ENCODE measurements at regions not wholly inside any gene's neighbourhood (a gene's known extent, or its start where the extent isn't known, plus 50 kb on each side); places are given as distances from the start of the nearest gene placed in this dataset.

DNA sequence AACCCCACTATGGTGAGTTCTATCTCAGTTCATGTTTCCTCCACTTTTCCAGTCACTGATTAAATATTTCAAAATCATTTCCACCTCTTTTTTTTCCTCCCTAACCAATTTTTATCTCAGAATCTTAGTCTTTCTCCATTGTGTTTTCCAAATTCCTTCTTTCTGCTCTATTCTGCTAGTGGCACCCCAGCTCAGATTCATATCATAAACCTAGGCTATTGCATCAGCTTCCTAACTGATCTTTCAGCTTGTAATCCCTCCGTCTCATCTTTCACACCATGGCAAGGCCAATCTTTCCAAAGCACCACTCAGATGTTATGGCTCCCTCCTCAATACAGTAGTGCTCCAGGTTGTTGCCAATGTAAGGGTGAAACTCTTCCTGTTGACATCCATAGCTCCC lies 631.9 kb downstream of the PLPP3 start:
- TF ChIP-seq, protein P1, sequence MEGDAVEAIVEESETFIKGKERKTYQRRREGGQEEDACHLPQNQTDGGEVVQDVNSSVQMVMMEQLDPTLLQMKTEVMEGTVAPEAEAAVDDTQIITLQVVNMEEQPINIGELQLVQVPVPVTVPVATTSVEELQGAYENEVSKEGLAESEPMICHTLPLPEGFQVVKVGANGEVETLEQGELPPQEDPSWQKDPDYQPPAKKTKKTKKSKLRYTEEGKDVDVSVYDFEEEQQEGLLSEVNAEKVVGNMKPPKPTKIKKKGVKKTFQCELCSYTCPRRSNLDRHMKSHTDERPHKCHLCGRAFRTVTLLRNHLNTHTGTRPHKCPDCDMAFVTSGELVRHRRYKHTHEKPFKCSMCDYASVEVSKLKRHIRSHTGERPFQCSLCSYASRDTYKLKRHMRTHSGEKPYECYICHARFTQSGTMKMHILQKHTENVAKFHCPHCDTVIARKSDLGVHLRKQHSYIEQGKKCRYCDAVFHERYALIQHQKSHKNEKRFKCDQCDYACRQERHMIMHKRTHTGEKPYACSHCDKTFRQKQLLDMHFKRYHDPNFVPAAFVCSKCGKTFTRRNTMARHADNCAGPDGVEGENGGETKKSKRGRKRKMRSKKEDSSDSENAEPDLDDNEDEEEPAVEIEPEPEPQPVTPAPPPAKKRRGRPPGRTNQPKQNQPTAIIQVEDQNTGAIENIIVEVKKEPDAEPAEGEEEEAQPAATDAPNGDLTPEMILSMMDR (IDR thresholded peaks at IDR 0.05; ENCODE audit: low read depth, low read length), result no peak
- no peak for TF ChIP-seq EZH2phosphoT487 (IDR thresholded peaks at IDR 0.05; ENCODE audit: low read depth)
- no peaks in the 10 kb centered on the region for H3K4me1 ChIP-seq (ENCODE audit: low read length)

GRCh38 chr1:55943721-55944435 lies 635.5 kb downstream of the PLPP3 start:
- Histone ChIP-seq H3K79me2 (ENCODE audit: low read length) (no peaks in the 10 kb centered on the region), H3K9me3 (ENCODE audit: insufficient read depth, low read length) (no peaks in the 10 kb centered on the region), H3K27me3 (ENCODE audit: low read depth, low read length) (no peaks in the 10 kb centered on the region), H3K27ac (ENCODE audit: low read length) (no peak overlapping the region), H3K4me3 (ENCODE audit: low read length) (no peak overlapping the region), H2AFZ (ENCODE audit: low read depth, low read length) (no peak overlapping the region), H3K4me1 (ENCODE audit: low read length) (no peaks in the 10 kb centered on the region), H4K20me1 (ENCODE audit: insufficient read depth, low read length) (no peaks in the 10 kb centered on the region), H3K36me3 (replicated peaks; ENCODE audit: low read depth, low read length) (no peaks in the 10 kb centered on the region), H3K4me2 (ENCODE audit: low read length) (no peak overlapping the region), H3K9ac (ENCODE audit: low read length) (no peak overlapping the region)
- TF ChIP-seq EZH2phosphoT487 (IDR thresholded peaks at IDR 0.05; ENCODE audit: low read depth), result no peak
- TF ChIP-seq, protein P1 (IDR thresholded peaks at IDR 0.05; ENCODE audit: low read depth, low read length), result no peak

More for the DNA sequence above, 631.9 kb downstream of the PLPP3 start:
- Histone ChIP-seq H3K9ac (ENCODE audit: low read length) (no peak overlapping the region), H3K9me3 (ENCODE audit: insufficient read depth, low read length) (no peaks in the 10 kb centered on the region), H3K4me2 (ENCODE audit: low read length) (no peak overlapping the region), H3K27ac (ENCODE audit: low read length) (no peak overlapping the region), H3K27me3 (ENCODE audit: low read depth, low read length) (no peaks in the 10 kb centered on the region), H3K79me2 (ENCODE audit: low read length) (no peaks in the 10 kb centered on the region), H3K36me3 (replicated peaks; ENCODE audit: low read depth, low read length) (no peaks in the 10 kb centered on the region), H2AFZ (ENCODE audit: low read depth, low read length) (no peak overlapping the region), H3K4me3 (ENCODE audit: low read length) (no peak overlapping the region), H4K20me1 (ENCODE audit: insufficient read depth, low read length) (no peaks in the 10 kb centered on the region)

GRCh38 chr1:55943012-55943411 lies 636.4 kb downstream of the PLPP3 start:
- Histone ChIP-seq H3K4me3 (ENCODE audit: low read length) (no peak overlapping the region), H3K4me2 (ENCODE audit: low read length) (no peak overlapping the region), H3K79me2 (ENCODE audit: low read length) (no peaks in the 10 kb centered on the region), H2AFZ (ENCODE audit: low read depth, low read length) (no peak overlapping the region), H3K9me3 (ENCODE audit: insufficient read depth, low read length) (no peaks in the 10 kb centered on the region), H3K9ac (ENCODE audit: low read length) (no peak overlapping the region), H3K4me1 (ENCODE audit: low read length) (no peaks in the 10 kb centered on the region), H4K20me1 (ENCODE audit: insufficient read depth, low read length) (no peaks in the 10 kb centered on the region), H3K36me3 (replicated peaks; ENCODE audit: low read depth, low read length) (no peaks in the 10 kb centered on the region), H3K27me3 (ENCODE audit: low read depth, low read length) (no peaks in the 10 kb centered on the region), H3K27ac (ENCODE audit: low read length) (no peak overlapping the region)
- TF ChIP-seq EZH2phosphoT487 (IDR thresholded peaks at IDR 0.05; ENCODE audit: low read depth), result no peak
- TF ChIP-seq, protein P1 (IDR thresholded peaks at IDR 0.05; ENCODE audit: low read depth, low read length), result no peak

- Histone ChIP-seq H3K9ac (ENCODE audit: low read length) (no peak overlapping the region), H3K9me3 (ENCODE audit: insufficient read depth, low read length) (no peaks in the 10 kb centered on the region), H3K4me2 (ENCODE audit: low read length) (no peak overlapping the region), H3K27me3 (ENCODE audit: low read depth, low read length) (no peaks in the 10 kb centered on the region), H4K20me1 (ENCODE audit: insufficient read depth, low read length) (no peaks in the 10 kb centered on the region), H2AFZ (ENCODE audit: low read depth, low read length) (no peak overlapping the region), H3K27ac (ENCODE audit: low read length) (no peak overlapping the region), H3K36me3 (replicated peaks; ENCODE audit: low read depth, low read length) (no peaks in the 10 kb centered on the region), H3K79me2 (ENCODE audit: low read length) (no peaks in the 10 kb centered on the region), H3K4me1 (ENCODE audit: low read length) (no peaks in the 10 kb centered on the region), H3K4me3 (ENCODE audit: low read length) (no peak overlapping the region)
- TF ChIP-seq, protein P1 (IDR thresholded peaks at IDR 0.05; ENCODE audit: low read depth, low read length), result no peak
- TF ChIP-seq EZH2phosphoT487 (IDR thresholded peaks at IDR 0.05; ENCODE audit: low read depth), result no peak
Observed at GRCh38 chr1:55939866-55940265, 639.5 kb downstream of the PLPP3 start.

Measured in OCI-LY3 (cell line).